Endothelial cell of umbilical vein (primary cell): ENCODE measurements at regions not wholly inside any gene's neighbourhood (a gene's known extent, or its start where the extent isn't known, plus 50 kb on each side); places are given as distances from the start of the nearest gene placed in this dataset.

Experiments
- BruUV-seq: library from RNA; stranded (reverse); fragments of 400-500 nt; replicated peaks from 2 replicates; lab custom pipeline; 2021; lab: Mats Ljungman, UMichigan
- CTCF ChIA-PET: fragments of 300-600, 350-600 bp; sonication (Branson Sonifier 250); formaldehyde crosslinking; loops from one replicate; lab custom pipeline; 2021; ENCODE audit warnings: antibody characterized with exemption, inconsistent platforms; lab: Charles Lee
- POLR2A ChIA-PET: fragments of 300-600, 350-600 bp; sonication (Branson Sonifier 250); formaldehyde crosslinking; loops from one replicate; lab custom pipeline; 2021; ENCODE audit warnings: antibody characterized with exemption, inconsistent platforms; lab: Charles Lee
- DNase-seq: peaks from one replicate; pipeline ENCODE4 v3.0.0-alpha.2; 2011; ENCODE audit warnings: low read depth, low spot score
- FAIRE-seq: peaks from 2 replicates; lab custom pipeline; 2011; peaks lifted over from hg19 to GRCh38; lab: Jason Lieb, UNC
- H2AFZ ChIP-seq: 2 replicates; pipeline ENCODE4 v1.6.0; 2012; ENCODE audit warnings: low read depth, low read length, control low read depth, inconsistent platforms
- H3K27ac ChIP-seq: 2 replicates; pipeline ENCODE4 v1.5.1; 2011; ENCODE audit warnings: low read depth, mild to moderate bottlenecking, control low read depth, low read length, moderate library complexity; ENCODE audit not compliant: insufficient read depth
- H3K27me3 ChIP-seq, 2 experiments: 2 replicates each; pipeline versions ENCODE4 v1.6.0 to v1.6.1; 2011; ENCODE audit warnings: low read length in 2 of 2, mixed read lengths in 1 of 2; ENCODE audit not compliant: control insufficient read depth in 2 of 2, insufficient read depth in 2 of 2
- H3K36me3 ChIP-seq, 2 experiments: 2 replicates in 1 of 2; 3 replicates in 1 of 2; pipeline ENCODE4 v1.5.1; 2011; ENCODE audit warnings: low read length in 2 of 2, mild to moderate bottlenecking in 1 of 2, moderate library complexity in 1 of 2; ENCODE audit not compliant: control insufficient read depth in 2 of 2, insufficient read depth in 2 of 2; ENCODE audit errors: extremely low read depth in 1 of 2
- H3K4me1 ChIP-seq: 3 replicates; pipeline ENCODE4 v1.5.1; 2011; ENCODE audit warnings: mild to moderate bottlenecking, low read length; ENCODE audit not compliant: control insufficient read depth, insufficient read depth; ENCODE audit errors: extremely low read depth
- H3K4me2 ChIP-seq: 2 replicates; pipeline ENCODE4 v1.6.1; 2011; ENCODE audit warnings: low read length, control low read depth, mixed read lengths; ENCODE audit not compliant: insufficient read depth
- H3K4me3 ChIP-seq, 3 experiments: fragments of 200-600 bp in 1 of 3; sonication (generic), shearing (Covaris generic) in 1 of 3; replicated peaks in 1 of 3; 2 replicates each; pipeline ENCODE4 v1.5.1; 2011 to 2016; ENCODE audit warnings: control low read depth in 3 of 3, low read length in 3 of 3, mild to moderate bottlenecking in 2 of 3, inconsistent platforms in 1 of 3, low read depth in 1 of 3, moderate library complexity in 1 of 3; ENCODE audit not compliant: insufficient read depth in 1 of 3
- H3K79me2 ChIP-seq: 2 replicates; pipeline ENCODE4 v1.6.0; 2012; ENCODE audit warnings: low read length, inconsistent platforms; ENCODE audit not compliant: control insufficient read depth, insufficient read depth
- H3K9ac ChIP-seq: replicated peaks from 2 replicates; pipeline ENCODE3; 2011; ENCODE audit warnings: low read length, control low read depth; ENCODE audit not compliant: insufficient read depth; ENCODE audit errors: extremely low read depth
- H3K9me1 ChIP-seq: replicated peaks from 3 replicates; pipeline ENCODE4 v1.6.0; 2011; ENCODE audit warnings: mild to moderate bottlenecking, low read length; ENCODE audit not compliant: control insufficient read depth, insufficient read depth; ENCODE audit errors: extremely low read depth
- H3K9me3 ChIP-seq: replicated peaks from 2 replicates; pipeline ENCODE4 v1.5.1; 2012; ENCODE audit warnings: low read length, inconsistent platforms; ENCODE audit not compliant: control insufficient read depth, insufficient read depth
- H4K20me1 ChIP-seq: replicated peaks from 2 replicates; pipeline ENCODE3; 2011; ENCODE audit warnings: mild to moderate bottlenecking, low read length; ENCODE audit not compliant: control insufficient read depth, insufficient read depth; ENCODE audit errors: extremely low read depth
- CTCF ChIP-seq, 2 donors: IDR thresholded peaks; 1 replicate in 1 of 2; 2 replicates in 1 of 2; pipeline ENCODE4 v1.5.1; 2011; ENCODE audit warnings: low read length in 2 of 2, mild to moderate bottlenecking in 2 of 2, moderate library complexity in 2 of 2, control low read depth in 1 of 2, inconsistent platforms in 1 of 2, low read depth in 1 of 2; ENCODE audit not compliant: insufficient read depth in 1 of 2; ENCODE audit errors: extremely low read depth in 1 of 2
- EZH2 ChIP-seq: IDR thresholded peaks from 2 replicates; pipeline ENCODE4 v1.6.1; 2012; ENCODE audit warnings: borderline replicate concordance, low read depth, mild to moderate bottlenecking, moderate library complexity, low read length, inconsistent platforms; ENCODE audit not compliant: severe bottlenecking
- GATA2 ChIP-seq: IDR thresholded peaks from 2 replicates; pipeline ENCODE4 v1.7.0; 2011; ENCODE audit warnings: low read depth, mild to moderate bottlenecking, moderate library complexity, mixed read lengths, low read length; ENCODE audit not compliant: insufficient read length, insufficient read depth
- JUN ChIP-seq: IDR thresholded peaks from 2 replicates; pipeline ENCODE4 v1.6.1; 2011; ENCODE audit warnings: borderline replicate concordance, low read depth; ENCODE audit not compliant: insufficient read length, insufficient read depth
- MAX ChIP-seq: IDR thresholded peaks from 2 replicates; pipeline ENCODE4 v1.6.1; 2011; ENCODE audit not compliant: insufficient read depth, insufficient read length
- POLR2A ChIP-seq: IDR thresholded peaks from 2 replicates; pipeline ENCODE4 v1.6.1; 2012; ENCODE audit warnings: low read depth, mild to moderate bottlenecking, control low read depth, low read length
- dilution Hi-C: fragments of 300-500 bp; cut with MboI; formaldehyde crosslinking; loops from one replicate; pipeline ENCODE4 v1.15.0; 2019; ENCODE audit warnings: low sequenced_read_pairs; ENCODE audit not compliant: extremely low pct_ligation_motif_present
- intact Hi-C: fragments of 100-400 bp; cut with micrococcal nuclease; formaldehyde crosslinking; loops from one replicate; pipeline ENCODE4 v1.10.0; 2022

- FAIRE-seq: no peak
- no peak for TF ChIP-seq JUN
- no peak for TF ChIP-seq POLR2A
- no peak for TF ChIP-seq GATA2
- ChIA-PET CTCF (no interaction called here), POLR2A (no interaction called here)
- Histone ChIP-seq H3K27me3 (no peaks in the 10 kb centered on the region), H3K36me3 (no peaks in the 10 kb centered on the region), H3K27ac (no peak overlapping the region), H3K4me3 (no peak overlapping the region), H3K4me2 (no peak overlapping the region), H3K79me2 (no peaks in the 10 kb centered on the region), H3K4me1 (no peaks in the 10 kb centered on the region), H3K9me1 (no peaks in the 10 kb centered on the region), H4K20me1 (no peaks in the 10 kb centered on the region), H2AFZ (no peak overlapping the region), H3K9me3 (peaks cover 7% of the 10 kb centered on the region), H3K9ac (no peak overlapping the region)
- no peak for DNase-seq
- no TSS peak for BruUV-seq
- dilution Hi-C loops (no loop called here), intact Hi-C loops (no loop called here)
Observed at GRCh38 chr22:49446759-49447710, 380.6 kb downstream of the BRD1 start.

DNA sequence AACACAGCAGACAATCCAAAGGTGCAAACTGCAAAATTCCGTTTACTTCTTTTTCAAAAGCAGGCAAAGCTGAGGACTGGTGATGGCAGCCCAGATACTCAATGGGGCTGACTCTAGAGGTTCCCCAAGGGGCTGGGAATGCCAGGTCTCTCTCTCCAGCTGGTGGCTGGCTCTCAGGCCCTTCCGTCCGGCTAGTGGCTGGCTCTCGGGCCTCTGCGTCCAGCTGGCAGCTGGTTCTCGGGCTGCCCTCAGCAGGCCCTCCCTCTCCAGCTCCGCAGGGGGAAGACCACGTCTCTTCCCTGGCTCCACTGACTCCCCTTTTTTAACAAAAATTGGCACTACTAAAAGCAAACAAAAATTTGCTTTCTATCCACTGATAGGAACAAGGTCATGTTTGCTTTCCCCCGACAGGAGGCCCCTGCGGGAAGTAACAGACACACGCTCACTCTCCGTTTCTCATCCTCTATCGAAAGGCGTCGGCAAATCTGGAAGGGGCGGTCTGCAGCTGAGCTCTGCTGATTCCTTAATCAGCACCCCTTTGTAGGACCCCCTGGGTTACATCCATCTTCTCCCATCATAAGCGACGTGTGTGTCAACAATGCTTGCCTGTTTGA lies 381.4 kb downstream of the BRD1 start:
- CTCF ChIA-PET: no interaction called here
- Histone ChIP-seq H3K9me3 (peaks cover 5% of the 10 kb centered on the region), H3K36me3 (no peaks in the 10 kb centered on the region), H3K4me2 (no peak overlapping the region), H3K4me3 (no peak overlapping the region), H3K4me1 (no peaks in the 10 kb centered on the region), H4K20me1 (no peaks in the 10 kb centered on the region), H3K79me2 (no peaks in the 10 kb centered on the region), H3K9ac (no peak overlapping the region), H3K27ac (no peak overlapping the region), H3K9me1 (no peaks in the 10 kb centered on the region), H2AFZ (no peak overlapping the region), H3K27me3 (no peaks in the 10 kb centered on the region)
- dilution Hi-C loops: no loop called here
- no peak for TF ChIP-seq CTCF (IDR thresholded peaks at IDR 0.05; ENCODE audit: extremely low read depth in 1 of 2, insufficient read depth in 1 of 2, low read depth in 1 of 2, low read length in 2 of 2)
- no peak for TF ChIP-seq EZH2
- no peak for TF ChIP-seq MAX
- TF ChIP-seq JUN: no peak
- intact Hi-C loops: no loop called here
- POLR2A ChIA-PET: no interaction called here
- BruUV-seq: no TSS peak
- DNase-seq: no peak
- FAIRE-seq: no peak
